ENCODE measurements at regions not wholly inside any gene's neighbourhood (a gene's known extent, or its start where the extent isn't known, plus 50 kb on each side); places are given as distances from the start of the nearest gene placed in this dataset.

- no peaks in the 10 kb centered on the region for H3K27me3 ChIP-seq
- DNase-seq (ENCODE audit: low spot score in 2 of 2), result no peak
- no peaks in the 10 kb centered on the region for H3K36me3 ChIP-seq
- no peak for TF ChIP-seq CTCF (IDR thresholded peaks at IDR 0.05)
- no peak for TF ChIP-seq EP300 (IDR thresholded peaks at IDR 0.05)
- no peak for TF ChIP-seq POLR2A (IDR thresholded peaks at IDR 0.05)
- no peaks in the 10 kb centered on the region for H3K4me1 ChIP-seq
- H3K4me3 ChIP-seq, result no peak overlapping the region
- peaks cover 0 to 20% (median 0%) of the 10 kb centered on the region in 4 donors for H3K9me3 ChIP-seq
- no peak overlapping the region for H3K27ac ChIP-seq
- WGBS, 2 donors, result 73 to 78% methylated on average over 5 of the region's 5 CpGs
These were observed 287.4 kb upstream of the FOXK1 start for GRCh38 chr7:4394736-4395135.

- TF ChIP-seq EP300 (IDR thresholded peaks at IDR 0.05) (no peak), CTCF (IDR thresholded peaks at IDR 0.05) (no peak), POLR2A (IDR thresholded peaks at IDR 0.05) (no peak)
- WGBS, 2 donors, result 88 to 89% methylated on average over 4 of the region's 4 CpGs
These were observed 283.0 kb upstream of the FOXK1 start for GRCh38 chr7:4399121-4399520.

GRCh38 chr7:4399596-4399995 is 282.5 kb upstream of the FOXK1 start:
- DNase-seq (ENCODE audit: low spot score in 2 of 2), result no peak
- Histone ChIP-seq H3K9me3 (peaks cover 0 to 7% (median 0%) of the 10 kb centered on the region in 4 donors), H3K4me1 (no peaks in the 10 kb centered on the region), H3K36me3 (no peaks in the 10 kb centered on the region), H3K4me3 (no peak overlapping the region), H3K27me3 (no peaks in the 10 kb centered on the region), H3K27ac (no peak overlapping the region)
- WGBS, 2 donors, result 88 to 91% methylated on average over 8 of the region's 8 CpGs
- TF ChIP-seq EP300 (IDR thresholded peaks at IDR 0.05) (no peak), POLR2A (IDR thresholded peaks at IDR 0.05) (no peak), CTCF (IDR thresholded peaks at IDR 0.05) (no peak)

More at GRCh38 chr7:4399121-4399520, 283.0 kb upstream of the FOXK1 start:
- H3K36me3 ChIP-seq, result no peaks in the 10 kb centered on the region
- H3K27ac ChIP-seq, result no peak overlapping the region
- no peak for DNase-seq (ENCODE audit: low spot score in 2 of 2)
- no peaks in the 10 kb centered on the region for H3K4me1 ChIP-seq
- H3K4me3 ChIP-seq, result no peak overlapping the region
- no peaks in the 10 kb centered on the region for H3K27me3 ChIP-seq
- peaks cover 0 to 7% (median 0%) of the 10 kb centered on the region in 4 donors for H3K9me3 ChIP-seq

- H3K36me3 ChIP-seq, result no peaks in the 10 kb centered on the region
- 74 to 80% methylated on average over 7 of the region's 7 CpGs for WGBS, 2 donors
- TF ChIP-seq POLR2A (IDR thresholded peaks at IDR 0.05) (no peak), EP300 (IDR thresholded peaks at IDR 0.05) (no peak), CTCF (IDR thresholded peaks at IDR 0.05) (no peak)
These were observed 275.6 kb upstream of the FOXK1 start for GRCh38 chr7:4406288-4407058.

GRCh38 chr7:4409946-4410345 is 272.1 kb upstream of the FOXK1 start:
- Histone ChIP-seq H3K4me1 (no peaks in the 10 kb centered on the region), H3K27me3 (no peaks in the 10 kb centered on the region), H3K4me3 (no peak overlapping the region), H3K36me3 (no peaks in the 10 kb centered on the region), H3K27ac (no peak overlapping the region), H3K9me3 (peaks cover 0 to 32% (median 1%) of the 10 kb centered on the region in 4 donors)
- no peak for TF ChIP-seq POLR2A (IDR thresholded peaks at IDR 0.05)
- no peak for TF ChIP-seq EP300 (IDR thresholded peaks at IDR 0.05)
- TF ChIP-seq CTCF (IDR thresholded peaks at IDR 0.05), result no peak
- DNase-seq (ENCODE audit: low spot score in 2 of 2), result no peak
- 82 to 83% methylated on average over 10 of the region's 10 CpGs for WGBS, 2 donors

More at GRCh38 chr7:4406288-4407058, 275.6 kb upstream of the FOXK1 start:
- Histone ChIP-seq H3K27ac (no peak overlapping the region), H3K9me3 (peaks cover 0 to 14% (median 0%) of the 10 kb centered on the region in 4 donors), H3K27me3 (no peaks in the 10 kb centered on the region), H3K4me3 (no peak overlapping the region), H3K4me1 (no peaks in the 10 kb centered on the region)
- no peak for DNase-seq (ENCODE audit: low spot score in 2 of 2)

Measured in tibial nerve (tissue), 4 donors.